HEK293 (cell line): ENCODE measurements at regions not wholly inside any gene's neighbourhood (a gene's known extent, or its start where the extent isn't known, plus 50 kb on each side); places are given as distances from the start of the nearest gene placed in this dataset.

Experiments
- ATF2 ChIP-seq: fragments of 450-650 bp; formaldehyde crosslinking; IDR thresholded peaks from 2 replicates; pipeline ENCODE4 v1.5.1; 2016; ENCODE audit warnings: missing biosample characterization, missing genetic modification characterization, low read depth
- CTCF ChIP-seq: fragments of 450-650 bp; formaldehyde crosslinking; IDR thresholded peaks from 2 replicates; pipeline ENCODE4 v1.5.1; 2016; ENCODE audit warnings: missing biosample characterization, missing genetic modification characterization
- MZF1 ChIP-seq: fragments of 450-650 bp; formaldehyde crosslinking; IDR thresholded peaks from 2 replicates; pipeline ENCODE4 v1.5.1; 2017; ENCODE audit warnings: missing biosample characterization, missing genetic modification characterization, borderline replicate concordance
- PRDM10 ChIP-seq: fragments of 450-650 bp; formaldehyde crosslinking; IDR thresholded peaks from 2 replicates; pipeline ENCODE4 v1.5.1; 2016; ENCODE audit warnings: missing biosample characterization, missing genetic modification characterization
- REST ChIP-seq: fragments of 450-650 bp; formaldehyde crosslinking; IDR thresholded peaks from 2 replicates; pipeline ENCODE4 v1.5.1; 2016; ENCODE audit warnings: missing biosample characterization, missing genetic modification characterization
- ZBTB6 ChIP-seq: fragments of 450-650 bp; formaldehyde crosslinking; IDR thresholded peaks from 2 replicates; pipeline ENCODE4 v1.5.1; 2017; ENCODE audit warnings: missing biosample characterization, missing genetic modification characterization
- ZNF138 ChIP-seq: fragments of 450-650 bp; formaldehyde crosslinking; IDR thresholded peaks from 2 replicates; pipeline ENCODE4 v1.5.1; 2016; ENCODE audit warnings: missing biosample characterization, missing genetic modification characterization, borderline replicate concordance
- ZNF398 ChIP-seq: fragments of 450-650 bp; formaldehyde crosslinking; IDR thresholded peaks from 2 replicates; pipeline ENCODE4 v1.5.1; 2017; ENCODE audit warnings: missing biosample characterization, missing genetic modification characterization
- ZNF692 ChIP-seq: fragments of 450-650 bp; formaldehyde crosslinking; IDR thresholded peaks from 2 replicates; pipeline ENCODE4 v1.5.1; 2016; ENCODE audit warnings: missing biosample characterization, missing genetic modification characterization

- TF ChIP-seq ZNF138 (no peak), ZNF398 (tag by site-specific recombination) (peak; percentile 90), CTCF (tag by site-specific recombination) (peak; percentile 61; the same call in 1 of the 2 replicates), ATF2 (tag by site-specific recombination) (no peak), ZBTB6 (tag by site-specific recombination) (no peak), ZNF692 (tag by site-specific recombination) (0 out of 2 replicates have a peak, but pooled peaks have one; percentile 29), REST (tag by site-specific recombination) (no peak), MZF1 (tag by site-specific recombination) (no peak), PRDM10 (tag by site-specific recombination) (peak; percentile 58; the same call in 1 of the 2 replicates)
Observed at GRCh38 chr4:82284858-82285805, 88.7 kb downstream of the HNRNPD start.
